ENCODE measurements at regions not wholly inside any gene's neighbourhood (a gene's known extent, or its start where the extent isn't known, plus 50 kb on each side); places are given as distances from the start of the nearest gene placed in this dataset.

DNA sequence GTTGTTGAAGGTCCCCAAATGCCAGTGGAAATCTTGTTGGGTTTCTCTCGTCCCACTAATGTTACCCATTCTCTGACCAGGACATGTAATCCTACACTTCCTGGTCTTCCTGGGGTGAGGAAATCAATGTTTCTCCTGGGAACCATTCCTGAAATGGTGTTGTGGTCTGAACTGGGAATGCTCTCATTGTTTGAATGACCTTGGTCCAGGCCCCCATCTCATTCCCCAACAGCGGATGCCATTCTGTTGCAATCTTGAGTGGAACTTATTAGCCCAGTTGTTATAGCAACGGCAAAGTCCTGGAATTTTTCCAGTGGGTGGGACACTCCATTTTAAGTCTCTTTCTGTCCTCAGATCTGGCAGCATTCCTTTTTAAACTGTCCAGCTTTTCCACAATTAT, 265.9 kb downstream of the RPS4Y2 start:
- TF ChIP-seq TAF1 (IDR thresholded peaks at IDR 0.05; ENCODE audit: low read depth, low read length) (no peak), POLR2A (IDR thresholded peaks at IDR 0.05; ENCODE audit: low read depth, low read length) (no peak), POLR2AphosphoS5 (IDR thresholded peaks at IDR 0.05; ENCODE audit: low read depth, low read length) (no peak), PAX5 (IDR thresholded peaks at IDR 0.05; ENCODE audit: insufficient read depth, low read length, severe bottlenecking) (no peak), SPI1 (IDR thresholded peaks at IDR 0.05; ENCODE audit: low read depth, low read length) (no peak)
